Glomerular visceral epithelial cell (primary cell): ENCODE measurements at regions not wholly inside any gene's neighbourhood (a gene's known extent, or its start where the extent isn't known, plus 50 kb on each side); places are given as distances from the start of the nearest gene placed in this dataset.
A peak's percentile ranks its signal among the peaks of the same experiment; 100 is the strongest.
"Not testable (repeated sequence)": the region's sequence is repeated elsewhere in the genome, so short reads cannot be mapped to it uniquely, and the experiment has no call there.

Experiments used
- DNase-seq: peaks from one replicate; pipeline ENCODE4 v3.0.0-alpha.2; 2016; ENCODE audit errors: extremely low spot score

GRCh38 chr20:4435671-4436455 is 186.8 kb upstream of the ADRA1D start:
- no peak for DNase-seq

GRCh38 chr20:4435225-4435624 is 186.1 kb upstream of the ADRA1D start:
- no peak for DNase-seq

- DNase-seq: no peak
Measured at GRCh38 chr20:4434681-4435080, 185.6 kb upstream of the ADRA1D start.

- no peak for DNase-seq
Measured at GRCh38 chr20:4431446-4431845, 182.4 kb upstream of the ADRA1D start.

GRCh38 chr20:4430826-4431225 is 181.7 kb upstream of the ADRA1D start:
- DNase-seq: not testable (repeated sequence)

- DNase-seq: no peak
Measured at GRCh38 chr20:4427940-4428586, 179.0 kb upstream of the ADRA1D start.

GRCh38 chr20:4418141-4418540 is 169.1 kb upstream of the ADRA1D start:
- no peak for DNase-seq

- DNase-seq: no peak
Measured at GRCh38 chr20:4415281-4415680, 166.2 kb upstream of the ADRA1D start.

- no peak for DNase-seq
Measured at GRCh38 chr20:4413314-4414049, 164.4 kb upstream of the ADRA1D start.

- DNase-seq: no peak
Measured at GRCh38 chr20:4412216-4412615, 163.1 kb upstream of the ADRA1D start.

- no peak for DNase-seq
Measured at GRCh38 chr20:4411744-4412143, 162.7 kb upstream of the ADRA1D start.

- DNase-seq: peak; percentile 13
Measured at GRCh38 chr20:4406627-4407026, 157.5 kb upstream of the ADRA1D start.

- DNase-seq: no peak
Measured at GRCh38 chr20:4401601-4402000, 152.5 kb upstream of the ADRA1D start.

GRCh38 chr20:4384961-4385360 is 135.9 kb upstream of the ADRA1D start:
- DNase-seq: no peak

- DNase-seq: no peak
Measured at GRCh38 chr20:4383961-4384360, 134.9 kb upstream of the ADRA1D start.

- no peak for DNase-seq
Measured at GRCh38 chr20:4375881-4376280, 126.8 kb upstream of the ADRA1D start.

GRCh38 chr20:4373454-4373853 is 124.4 kb upstream of the ADRA1D start:
- no peak for DNase-seq

GRCh38 chr20:4371623-4372251 is 122.7 kb upstream of the ADRA1D start:
- no peak for DNase-seq

- no peak for DNase-seq
Measured at GRCh38 chr20:4370851-4371250, 121.8 kb upstream of the ADRA1D start.

GRCh38 chr20:4369798-4370124 is 120.7 kb upstream of the ADRA1D start:
- no peak for DNase-seq

GRCh38 chr20:4369119-4369797 is 120.2 kb upstream of the ADRA1D start:
- DNase-seq: no peak

- DNase-seq: no peak
Measured at GRCh38 chr20:4366076-4366475, 117.0 kb upstream of the ADRA1D start.
